WERI-Rb-1 (cell line): ENCODE measurements at regions not wholly inside any gene's neighbourhood (a gene's known extent, or its start where the extent isn't known, plus 50 kb on each side); places are given as distances from the start of the nearest gene placed in this dataset.

Experiments used
- DNase-seq: peaks from one replicate; pipeline ENCODE4 v3.0.0-alpha.2; 2020
- H3K27ac ChIP-seq: fragments of 250-450 bp; sonication (Bioruptor Pico); 2 replicates; pipeline ENCODE4 v1.5.1; 2020; ENCODE audit warnings: mild to moderate bottlenecking, moderate library complexity
- H3K27me3 ChIP-seq: fragments of 250-450 bp; sonication (Bioruptor Pico); 2 replicates; pipeline ENCODE4 v1.5.1; 2021; ENCODE audit warnings: mild to moderate bottlenecking, low read depth, moderate library complexity; ENCODE audit not compliant: insufficient read depth, severe bottlenecking
- H3K36me3 ChIP-seq: fragments of 250-450 bp; sonication (Bioruptor Pico); 2 replicates; pipeline ENCODE4 v1.5.1; 2020; ENCODE audit warnings: mild to moderate bottlenecking, moderate library complexity
- H3K4me3 ChIP-seq: 2 replicates; pipeline ENCODE4 v1.5.1; 2011; ENCODE audit warnings: low read depth, mild to moderate bottlenecking, control low read depth, low read length
- H3K9me3 ChIP-seq: fragments of 250-450 bp; sonication (Bioruptor Pico); 2 replicates; pipeline ENCODE4 v1.5.1; 2021; ENCODE audit warnings: mild to moderate bottlenecking, moderate library complexity; ENCODE audit not compliant: severe bottlenecking
- CTCF ChIP-seq: IDR thresholded peaks from 2 replicates; pipeline ENCODE4 v1.5.1; 2011; ENCODE audit warnings: low read depth, mild to moderate bottlenecking, control low read depth, inconsistent platforms, low read length

- H3K27ac ChIP-seq: no peak overlapping the region
- no peak for TF ChIP-seq CTCF
- no peak for DNase-seq
- H3K36me3 ChIP-seq: no peaks in the 10 kb centered on the region
- no peaks in the 10 kb centered on the region for H3K9me3 ChIP-seq
- no peaks in the 10 kb centered on the region for H3K27me3 ChIP-seq
- no peak overlapping the region for H3K4me3 ChIP-seq
Measured at GRCh38 chr4:175934506-175934905, 122.4 kb upstream of the GPM6A start.

- H3K4me3 ChIP-seq: no peak overlapping the region
- H3K9me3 ChIP-seq: no peaks in the 10 kb centered on the region
- no peaks in the 10 kb centered on the region for H3K27me3 ChIP-seq
- no peak for DNase-seq
- TF ChIP-seq CTCF: no peak
- no peak overlapping the region for H3K27ac ChIP-seq
- no peaks in the 10 kb centered on the region for H3K36me3 ChIP-seq
Measured at GRCh38 chr4:175935016-175935661, 123.1 kb upstream of the GPM6A start.

- DNase-seq: no peak
Measured at GRCh38 chr4:175944126-175944910, 121.3 kb upstream of the WDR17 start.

GRCh38 chr4:175946472-175947116, 119.0 kb upstream of the WDR17 start:
- DNase-seq: no peak
- Histone ChIP-seq H3K27me3 (no peaks in the 10 kb centered on the region), H3K4me3 (no peak overlapping the region), H3K9me3 (no peaks in the 10 kb centered on the region), H3K27ac (no peak overlapping the region), H3K36me3 (no peaks in the 10 kb centered on the region)
- no peak for TF ChIP-seq CTCF

More at GRCh38 chr4:175944126-175944910, 121.3 kb upstream of the WDR17 start:
- Histone ChIP-seq H3K27ac (no peak overlapping the region), H3K4me3 (no peak overlapping the region), H3K27me3 (no peaks in the 10 kb centered on the region), H3K9me3 (no peaks in the 10 kb centered on the region), H3K36me3 (no peaks in the 10 kb centered on the region)
- TF ChIP-seq CTCF: no peak

GRCh38 chr4:175947117-175947722, 118.4 kb upstream of the WDR17 start:
- DNase-seq: no peak
- TF ChIP-seq CTCF: no peak
- no peaks in the 10 kb centered on the region for H3K9me3 ChIP-seq
- no peaks in the 10 kb centered on the region for H3K36me3 ChIP-seq
- H3K27ac ChIP-seq: no peak overlapping the region
- no peak overlapping the region for H3K4me3 ChIP-seq
- H3K27me3 ChIP-seq: no peaks in the 10 kb centered on the region
